ENCODE measurements at regions not wholly inside any gene's neighbourhood (a gene's known extent, or its start where the extent isn't known, plus 50 kb on each side); places are given as distances from the start of the nearest gene placed in this dataset.

GRCh38 chr11:38089726-38090125, 1491.7 kb upstream of the RAG2 start:
- TF ChIP-seq CTCF (IDR thresholded peaks at IDR 0.05; ENCODE audit: control extremely low read depth, extremely low read depth, low read depth, missing control alignments) = no peak
- CTCF ChIA-PET = no interaction called here
- no peak for DNase-seq (ENCODE audit: extremely low spot score)
- POLR2A ChIA-PET = no interaction called here

- DNase-seq (ENCODE audit: extremely low spot score) = no peak
- TF ChIP-seq CTCF (IDR thresholded peaks at IDR 0.05; ENCODE audit: control extremely low read depth, extremely low read depth, low read depth, missing control alignments) = no peak
- CTCF ChIA-PET = no interaction called here
- POLR2A ChIA-PET = no interaction called here
Measured at GRCh38 chr11:38060920-38061319, 1462.9 kb upstream of the RAG2 start.

GRCh38 chr11:38060136-38060535, 1462.1 kb upstream of the RAG2 start:
- TF ChIP-seq CTCF (IDR thresholded peaks at IDR 0.05; ENCODE audit: control extremely low read depth, extremely low read depth, low read depth, missing control alignments) = no peak
- ChIA-PET CTCF (no interaction called here), POLR2A (no interaction called here)
- DNase-seq (ENCODE audit: extremely low spot score) = no peak

GRCh38 chr11:38046571-38047135, 1448.6 kb upstream of the RAG2 start:
- ChIA-PET CTCF (no interaction called here), POLR2A (no interaction called here)
- TF ChIP-seq CTCF (IDR thresholded peaks at IDR 0.05; ENCODE audit: control extremely low read depth, extremely low read depth, low read depth, missing control alignments) = no peak
- no peak for DNase-seq (ENCODE audit: extremely low spot score)

- ChIA-PET CTCF (no interaction called here), POLR2A (no interaction called here)
- no peak for DNase-seq (ENCODE audit: extremely low spot score)
- TF ChIP-seq CTCF (IDR thresholded peaks at IDR 0.05; ENCODE audit: control extremely low read depth, extremely low read depth, low read depth, missing control alignments) = no peak
Measured at GRCh38 chr11:38043060-38043459, 1445.0 kb upstream of the RAG2 start.

GRCh38 chr11:38038777-38039176, 1440.7 kb upstream of the RAG2 start:
- TF ChIP-seq CTCF (IDR thresholded peaks at IDR 0.05; ENCODE audit: control extremely low read depth, extremely low read depth, low read depth, missing control alignments) = no peak
- no peak for DNase-seq (ENCODE audit: extremely low spot score)
- CTCF ChIA-PET = no interaction called here
- POLR2A ChIA-PET = no interaction called here

Data from GM10248 (cell line).